Suprapubic skin (tissue), 4 donors: ENCODE measurements at regions not wholly inside any gene's neighbourhood (a gene's known extent, or its start where the extent isn't known, plus 50 kb on each side); places are given as distances from the start of the nearest gene placed in this dataset.
"Not testable (repeated sequence)": the region's sequence is repeated elsewhere in the genome, so short reads cannot be mapped to it uniquely, and the experiment has no call there.

ENCODE experiments used
- DNase-seq, 2 donors: peaks; one replicate each; pipeline ENCODE4 v3.0.0-alpha.2; 2019; ENCODE audit warnings: low spot score in 2 of 2
- H3K27ac ChIP-seq: fragments of 200-600 bp; sonication (generic); one replicate; pipeline ENCODE4 v1.5.1; 2019
- H3K27me3 ChIP-seq: fragments of 200-600 bp; sonication (generic); one replicate; pipeline ENCODE4 v1.5.1; 2019
- H3K36me3 ChIP-seq: fragments of 200-600 bp; sonication (generic); one replicate; pipeline ENCODE4 v1.5.1; 2019
- H3K4me1 ChIP-seq: fragments of 200-600 bp; sonication (generic); one replicate; pipeline ENCODE4 v1.5.1; 2019
- H3K4me3 ChIP-seq: fragments of 200-600 bp; sonication (generic); one replicate; pipeline ENCODE4 v1.5.1; 2019; ENCODE audit warnings: mild to moderate bottlenecking
- H3K9me3 ChIP-seq: fragments of 200-600 bp; sonication (generic); one replicate; pipeline ENCODE4 v1.5.1; 2019
- WGBS: methylation state at CpG from one replicate; pipeline ENCODE4 v1.1.5; 2018; 5-methylcytosine and 5-hydroxymethylcytosine counted together

DNA sequence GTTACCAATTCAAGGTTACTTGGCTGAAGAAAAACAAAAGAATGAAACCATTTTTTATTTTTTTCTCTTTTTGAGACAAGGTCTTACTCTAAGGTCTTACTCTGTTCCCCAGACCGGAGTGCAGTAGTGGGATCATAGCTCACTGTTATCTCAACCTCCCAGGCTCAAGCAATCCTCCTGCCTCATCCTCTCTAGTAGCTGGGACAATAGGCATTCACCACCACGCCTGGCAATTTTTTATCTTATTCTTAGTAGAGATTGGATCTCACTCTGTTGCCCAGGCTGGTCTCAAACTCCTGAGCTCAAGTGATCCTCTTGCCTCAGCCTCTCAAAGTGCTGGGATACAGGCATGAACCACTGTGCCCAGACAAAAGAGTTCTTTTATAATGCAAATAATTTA is 3732.0 kb upstream of the OR11H1 start:
- not testable (repeated sequence) for H3K4me3 ChIP-seq, H3K36me3 ChIP-seq, H3K4me1 ChIP-seq, H3K27me3 ChIP-seq, H3K9me3 ChIP-seq, DNase-seq, H3K27ac ChIP-seq
- 57% methylated on average over 2 of the region's 2 CpGs for WGBS

DNA sequence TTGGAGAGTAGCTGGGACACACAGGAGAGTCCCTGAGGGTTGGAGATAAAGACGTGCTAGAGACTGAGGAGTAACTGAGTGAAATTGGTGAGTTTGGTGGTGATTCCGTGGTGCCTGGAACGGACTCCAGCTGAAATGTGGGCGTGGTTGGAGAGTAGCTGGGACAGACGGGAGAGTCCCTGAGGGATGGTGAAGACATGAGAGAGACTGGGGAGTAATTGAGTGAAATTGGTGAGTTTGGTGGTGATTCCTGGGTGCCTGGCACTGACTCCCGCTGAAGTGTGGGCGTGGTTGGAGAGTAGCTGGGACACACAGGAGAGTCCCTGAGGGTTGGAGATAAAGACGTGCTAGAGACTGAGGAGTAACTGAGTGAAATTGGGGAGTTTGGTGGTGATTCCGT is 3712.5 kb upstream of the OR11H1 start:
- H3K27ac ChIP-seq, H3K4me3 ChIP-seq, H3K27me3 ChIP-seq, H3K36me3 ChIP-seq, H3K4me1 ChIP-seq, DNase-seq, H3K9me3 ChIP-seq: not testable (repeated sequence)
- WGBS = 75% methylated on average over 3 of the region's 9 CpGs

DNA sequence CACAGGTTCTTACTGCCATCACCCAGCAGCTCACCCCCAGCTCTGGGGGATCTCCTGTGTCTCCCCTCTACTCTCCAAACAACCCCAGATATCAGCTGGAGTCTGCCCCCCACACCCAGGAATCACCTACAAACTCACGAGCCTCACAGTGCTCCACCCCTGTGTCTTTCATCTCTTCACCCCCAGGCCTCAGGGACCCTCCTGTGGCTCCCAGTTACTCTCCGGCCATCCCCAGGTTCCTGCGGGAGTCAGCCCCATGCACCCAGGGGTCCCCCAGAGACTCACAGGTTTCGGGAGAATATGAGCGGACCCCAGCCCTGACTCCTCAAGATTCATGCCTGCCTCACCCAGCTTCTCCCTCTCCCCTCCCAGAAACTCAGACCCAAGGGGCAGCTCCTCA is 3709.1 kb upstream of the OR11H1 start:
- not testable (repeated sequence) for H3K27me3 ChIP-seq, H3K36me3 ChIP-seq, H3K4me3 ChIP-seq, H3K4me1 ChIP-seq, H3K27ac ChIP-seq, H3K9me3 ChIP-seq
- peak; percentile 59 to 68 for DNase-seq
- 82% methylated on average over 3 of the region's 5 CpGs for WGBS

- not testable (repeated sequence) for H3K4me1 ChIP-seq, H3K4me3 ChIP-seq, H3K27ac ChIP-seq, H3K36me3 ChIP-seq, H3K27me3 ChIP-seq, H3K9me3 ChIP-seq
- 74% methylated on average over 3 of the region's 17 CpGs for WGBS
- DNase-seq = peak; percentile 34 to 65
Observed at GRCh38 chr22:11822326-11822725, 3705.7 kb upstream of the OR11H1 start.

DNA sequence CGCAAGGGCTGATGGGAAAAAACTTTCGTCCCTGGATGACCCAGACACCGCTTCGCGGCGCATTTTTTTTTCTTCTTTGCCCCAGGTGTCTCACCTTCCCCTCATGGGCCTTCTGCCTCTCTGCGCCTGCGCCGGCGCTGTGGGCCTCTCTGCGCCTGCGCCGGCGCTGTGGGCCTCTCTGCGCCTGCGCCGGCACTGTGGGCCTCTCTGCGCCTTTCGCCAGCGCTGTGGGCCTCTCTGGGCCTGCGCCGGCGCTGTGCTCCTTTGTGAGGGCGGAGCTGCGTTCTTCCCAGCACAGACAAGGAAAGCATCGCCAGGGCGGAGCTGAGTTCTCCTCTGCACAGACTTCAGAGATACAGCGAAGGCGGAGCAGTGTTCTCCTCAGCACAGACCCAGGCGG is 3703.0 kb upstream of the OR11H1 start:
- H3K9me3 ChIP-seq, H3K27ac ChIP-seq, H3K36me3 ChIP-seq, H3K4me1 ChIP-seq, H3K27me3 ChIP-seq, DNase-seq, H3K4me3 ChIP-seq: not testable (repeated sequence)
- no CpG with 5 or more reads among the region's 30 CpGs for WGBS

- not testable (repeated sequence) for H3K9me3 ChIP-seq, DNase-seq
- 96% methylated on average over 1 of the region's 2 CpGs for WGBS
Observed at GRCh38 chr22:11826000-11826399, 3702.0 kb upstream of the OR11H1 start.

GRCh38 chr22:11829426-11829825 is 3698.6 kb upstream of the OR11H1 start:
- DNase-seq = peak; percentile 61 to 82
- not testable (repeated sequence) for H3K27me3 ChIP-seq, H3K36me3 ChIP-seq, H3K9me3 ChIP-seq, H3K4me3 ChIP-seq, H3K27ac ChIP-seq, H3K4me1 ChIP-seq
- WGBS = 90% methylated on average over 2 of the region's 21 CpGs

More at GRCh38 chr22:11826000-11826399, 3702.0 kb upstream of the OR11H1 start:
- H3K27me3 ChIP-seq, H3K36me3 ChIP-seq, H3K4me1 ChIP-seq, H3K4me3 ChIP-seq, H3K27ac ChIP-seq: not testable (repeated sequence)
